ENCODE measurements at regions not wholly inside any gene's neighbourhood (a gene's known extent, or its start where the extent isn't known, plus 50 kb on each side); places are given as distances from the start of the nearest gene placed in this dataset.

DNA sequence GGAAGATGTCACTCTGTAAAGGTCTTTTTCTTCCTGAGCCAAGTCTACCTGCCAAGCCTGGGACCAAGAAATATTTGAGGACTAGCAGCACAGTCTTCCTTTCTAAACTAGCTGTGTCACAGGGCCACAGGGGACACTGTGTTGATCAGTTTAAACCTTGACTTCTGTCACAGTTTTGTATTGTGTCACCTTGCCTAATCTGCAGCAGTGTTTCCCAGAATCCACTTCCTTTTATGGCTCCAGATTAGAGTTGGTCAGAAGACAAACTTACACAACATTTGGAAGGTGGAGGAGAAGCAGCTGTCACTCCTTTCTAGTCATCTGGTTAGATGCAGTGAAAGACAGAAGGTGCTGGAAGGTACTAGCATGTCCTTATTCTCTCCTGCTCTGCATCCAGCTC is 143.1 kb upstream of the BCOR start:
- peaks cover 4 to 27% of the 10 kb centered on the region in 2 donors for H3K27me3 Mint-ChIP-seq (ENCODE audit: low read depth in 2 of 2)
- Histone ChIP-seq H3K27ac (ENCODE audit: low read length) (no peak overlapping the region), H3K36me3 (ENCODE audit: control insufficient read depth, insufficient read depth, low read length) (no peaks in the 10 kb centered on the region), H3K27me3 (ENCODE audit: control insufficient read depth, insufficient read depth, low read length) (no peaks in the 10 kb centered on the region), H3K9me3 (ENCODE audit: control insufficient read depth, insufficient read depth, low read length) (no peaks in the 10 kb centered on the region), H3K4me3 (ENCODE audit: low read length) (no peak overlapping the region), H3K4me1 (ENCODE audit: control insufficient read depth, insufficient read depth, low read length) (peaks cover 10% of the 10 kb centered on the region)
- DNase-seq (no peak), ATAC-seq (no peak)
- no peak overlapping the region for H3K27ac Mint-ChIP-seq
- H3K9me3 Mint-ChIP-seq: no peaks in the 10 kb centered on the region
- intact Hi-C loops (cut with micrococcal nuclease): no loop called here
- TF ChIP-seq, protein P1, sequence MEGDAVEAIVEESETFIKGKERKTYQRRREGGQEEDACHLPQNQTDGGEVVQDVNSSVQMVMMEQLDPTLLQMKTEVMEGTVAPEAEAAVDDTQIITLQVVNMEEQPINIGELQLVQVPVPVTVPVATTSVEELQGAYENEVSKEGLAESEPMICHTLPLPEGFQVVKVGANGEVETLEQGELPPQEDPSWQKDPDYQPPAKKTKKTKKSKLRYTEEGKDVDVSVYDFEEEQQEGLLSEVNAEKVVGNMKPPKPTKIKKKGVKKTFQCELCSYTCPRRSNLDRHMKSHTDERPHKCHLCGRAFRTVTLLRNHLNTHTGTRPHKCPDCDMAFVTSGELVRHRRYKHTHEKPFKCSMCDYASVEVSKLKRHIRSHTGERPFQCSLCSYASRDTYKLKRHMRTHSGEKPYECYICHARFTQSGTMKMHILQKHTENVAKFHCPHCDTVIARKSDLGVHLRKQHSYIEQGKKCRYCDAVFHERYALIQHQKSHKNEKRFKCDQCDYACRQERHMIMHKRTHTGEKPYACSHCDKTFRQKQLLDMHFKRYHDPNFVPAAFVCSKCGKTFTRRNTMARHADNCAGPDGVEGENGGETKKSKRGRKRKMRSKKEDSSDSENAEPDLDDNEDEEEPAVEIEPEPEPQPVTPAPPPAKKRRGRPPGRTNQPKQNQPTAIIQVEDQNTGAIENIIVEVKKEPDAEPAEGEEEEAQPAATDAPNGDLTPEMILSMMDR (IDR thresholded peaks at IDR 0.05): no peak
- H3K4me1 Mint-ChIP-seq: peaks cover 0 to 10% of the 10 kb centered on the region in 2 donors
- H3K4me3 Mint-ChIP-seq: no peak overlapping the region
- no peaks in the 10 kb centered on the region for H3K36me3 Mint-ChIP-seq

DNA sequence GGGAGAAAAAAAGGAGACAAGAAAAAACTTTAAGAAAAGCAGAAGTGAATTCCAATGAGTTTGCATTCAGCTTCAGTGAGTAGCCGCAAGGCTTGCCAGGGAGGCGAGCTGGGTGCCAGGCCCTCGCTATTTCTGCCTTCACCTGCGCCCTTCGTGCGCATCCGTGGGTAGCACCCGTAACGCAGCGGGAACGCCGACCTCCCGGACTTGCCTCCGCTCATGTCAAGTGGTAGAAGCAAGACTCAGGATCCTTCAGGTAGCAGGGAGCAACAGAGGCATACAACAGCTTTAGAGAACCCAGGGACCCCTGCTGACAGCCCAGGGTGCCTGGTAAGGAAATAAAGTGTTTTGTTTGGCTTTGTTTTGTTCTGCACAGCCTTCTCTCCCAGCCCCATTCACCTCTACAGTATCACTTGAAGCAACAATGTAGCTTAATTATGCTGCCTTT is 140.0 kb upstream of the BCOR start:
- Histone ChIP-seq H3K27ac (ENCODE audit: low read length) (no peak overlapping the region), H3K4me3 (ENCODE audit: low read length) (no peak overlapping the region), H3K36me3 (ENCODE audit: control insufficient read depth, insufficient read depth, low read length) (no peaks in the 10 kb centered on the region), H3K4me1 (ENCODE audit: control insufficient read depth, insufficient read depth, low read length) (no peaks in the 10 kb centered on the region), H3K9me3 (ENCODE audit: control insufficient read depth, insufficient read depth, low read length) (no peaks in the 10 kb centered on the region), H3K27me3 (ENCODE audit: control insufficient read depth, insufficient read depth, low read length) (no peaks in the 10 kb centered on the region)
- Mint-ChIP-seq H3K36me3 (no peaks in the 10 kb centered on the region), H3K4me3 (no peak overlapping the region), H3K9me3 (no peaks in the 10 kb centered on the region), H3K27ac (no peak overlapping the region), H3K27me3 (ENCODE audit: low read depth in 2 of 2) (peaks cover 0 to 15% of the 10 kb centered on the region in 2 donors), H3K4me1 (no peaks in the 10 kb centered on the region)
- no peak for ATAC-seq
- intact Hi-C loops (cut with micrococcal nuclease): no loop called here
- DNase-seq: peak in 1 of 2 donors; percentile 6
- TF ChIP-seq, protein P1 (IDR thresholded peaks at IDR 0.05): no peak
- 15% methylated on average over 14 of the region's 14 CpGs for WGBS (ENCODE audit: insufficient coverage)

DNA sequence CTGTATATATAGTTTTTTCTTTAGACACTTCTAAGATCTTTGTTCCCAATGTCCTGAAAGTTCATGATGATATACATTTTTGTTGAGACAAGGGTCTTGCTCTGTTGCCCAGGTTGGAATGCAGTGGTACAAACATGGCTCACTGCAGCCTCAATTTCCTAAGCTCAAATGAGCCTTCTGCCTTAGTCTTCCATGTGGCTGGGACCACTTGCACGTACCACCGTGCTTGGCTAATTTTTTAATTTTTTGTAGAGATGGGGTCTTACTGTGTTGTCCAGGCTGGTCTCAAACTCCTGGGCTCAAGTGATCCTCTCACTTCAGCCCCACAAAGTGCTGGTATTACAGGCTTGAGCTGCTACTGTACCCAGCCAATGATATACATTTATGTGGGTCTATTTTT is 132.9 kb upstream of the BCOR start:
- no peaks in the 10 kb centered on the region for H3K27me3 ChIP-seq (ENCODE audit: control insufficient read depth, insufficient read depth, low read length)
- Mint-ChIP-seq H3K36me3 (no peaks in the 10 kb centered on the region), H3K27me3 (ENCODE audit: low read depth in 2 of 2) (peaks cover 0 to 8% of the 10 kb centered on the region in 2 donors), H3K4me3 (no peak overlapping the region), H3K4me1 (no peaks in the 10 kb centered on the region), H3K27ac (no peak overlapping the region), H3K9me3 (no peaks in the 10 kb centered on the region)
- intact Hi-C loops (cut with micrococcal nuclease): no loop called here
- no peak overlapping the region for H3K4me3 ChIP-seq (ENCODE audit: low read length)
- TF ChIP-seq, protein P1 (IDR thresholded peaks at IDR 0.05): no peak
- ATAC-seq: no peak
- WGBS (ENCODE audit: insufficient coverage): 90% methylated on average over 2 of the region's 2 CpGs
- no peak overlapping the region for H3K27ac ChIP-seq (ENCODE audit: low read length)
- no peaks in the 10 kb centered on the region for H3K36me3 ChIP-seq (ENCODE audit: control insufficient read depth, insufficient read depth, low read length)
- H3K9me3 ChIP-seq (ENCODE audit: control insufficient read depth, insufficient read depth, low read length): no peaks in the 10 kb centered on the region
- DNase-seq: no peak
- no peaks in the 10 kb centered on the region for H3K4me1 ChIP-seq (ENCODE audit: control insufficient read depth, insufficient read depth, low read length)

DNA sequence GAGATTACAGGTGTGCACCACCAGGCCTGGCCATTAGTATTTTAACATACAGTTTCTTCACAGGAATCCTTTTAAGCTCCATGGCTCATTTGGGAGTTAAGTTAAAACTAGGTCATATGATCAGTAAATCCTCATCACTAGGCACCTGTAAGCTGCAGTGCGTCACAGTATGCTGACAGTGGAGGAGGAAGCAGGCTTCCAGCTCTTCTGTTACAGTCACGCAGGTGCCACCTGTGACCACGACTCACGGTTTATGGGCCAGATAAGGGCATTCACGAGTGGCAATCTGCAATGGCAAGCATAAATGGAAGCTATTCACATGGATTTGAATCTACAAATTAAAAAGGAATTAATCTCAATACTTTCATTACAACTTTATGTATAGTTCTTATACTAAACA is 129.4 kb upstream of the BCOR start:
- ATAC-seq: no peak
- no peaks in the 10 kb centered on the region for H3K4me1 ChIP-seq (ENCODE audit: control insufficient read depth, insufficient read depth, low read length)
- H3K27ac Mint-ChIP-seq: no peak overlapping the region
- intact Hi-C loops (cut with micrococcal nuclease): no loop called here
- no peak for DNase-seq
- TF ChIP-seq, protein P1 (IDR thresholded peaks at IDR 0.05): no peak
- peaks cover 2 to 8% of the 10 kb centered on the region in 2 donors for H3K9me3 Mint-ChIP-seq
- peaks cover 0 to 5% of the 10 kb centered on the region in 2 donors for H3K4me1 Mint-ChIP-seq
- peaks cover 7% of the 10 kb centered on the region for H3K9me3 ChIP-seq (ENCODE audit: control insufficient read depth, insufficient read depth, low read length)
- H3K4me3 ChIP-seq (ENCODE audit: low read length): no peak overlapping the region
- no peaks in the 10 kb centered on the region for H3K27me3 ChIP-seq (ENCODE audit: control insufficient read depth, insufficient read depth, low read length)
- 69% methylated on average over 4 of the region's 5 CpGs for WGBS (ENCODE audit: insufficient coverage)
- peaks cover 0 to 8% of the 10 kb centered on the region in 2 donors for H3K27me3 Mint-ChIP-seq (ENCODE audit: low read depth in 2 of 2)
- H3K36me3 Mint-ChIP-seq: no peaks in the 10 kb centered on the region
- H3K4me3 Mint-ChIP-seq: no peak overlapping the region
- H3K36me3 ChIP-seq (ENCODE audit: control insufficient read depth, insufficient read depth, low read length): no peaks in the 10 kb centered on the region
- no peak overlapping the region for H3K27ac ChIP-seq (ENCODE audit: low read length)

Data from natural killer cell (primary cell).